ENCODE measurements at regions not wholly inside any gene's neighbourhood (a gene's known extent, or its start where the extent isn't known, plus 50 kb on each side); places are given as distances from the start of the nearest gene placed in this dataset.

GRCh38 chr2:65711863-65712262 lies 279.5 kb upstream of the SPRED2 start:
- TF ChIP-seq CTCF (IDR thresholded peaks at IDR 0.05; ENCODE audit: poor library complexity), result no peak
- no peak for TF ChIP-seq EZH2 (IDR thresholded peaks at IDR 0.05; ENCODE audit: borderline replicate concordance)
- no peak for TF ChIP-seq EZH2phosphoT487 (IDR thresholded peaks at IDR 0.05; ENCODE audit: low read depth, severe bottlenecking, unreplicated experiment)
